ENCODE measurements at regions not wholly inside any gene's neighbourhood (a gene's known extent, or its start where the extent isn't known, plus 50 kb on each side); places are given as distances from the start of the nearest gene placed in this dataset.

DNA sequence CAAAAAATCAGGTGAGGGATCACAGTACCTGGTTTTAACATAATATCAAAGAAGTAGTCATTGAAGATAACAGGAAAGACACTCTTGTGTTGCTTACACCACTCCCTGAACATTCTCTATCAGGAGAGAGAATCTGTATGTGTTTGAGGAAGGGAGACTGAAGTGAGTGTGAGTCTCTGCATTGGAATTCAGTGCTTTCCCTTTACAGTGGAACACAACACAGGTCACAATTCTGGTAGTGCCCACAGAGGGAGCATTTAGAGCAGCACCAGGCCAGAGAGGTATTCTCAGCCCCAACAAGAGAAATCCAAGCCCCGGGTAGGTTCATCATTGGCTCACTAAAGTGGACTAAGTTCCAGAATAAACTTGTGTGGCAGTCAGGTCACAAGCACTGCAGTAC lies 64.7 kb upstream of the UBQLN2 start:
- no peaks in the 10 kb centered on the region for H3K27me3 ChIP-seq (ENCODE audit: insufficient read depth, insufficient read length)
- no peaks in the 10 kb centered on the region for H3K36me3 ChIP-seq (ENCODE audit: insufficient read depth, insufficient read length, low read length)
- no peak overlapping the region for H3K9ac ChIP-seq (ENCODE audit: insufficient read length, low read depth)
- DNase-seq (ENCODE audit: low read depth, low spot score), result no peak
- H3K9me3 ChIP-seq (ENCODE audit: insufficient read depth, low read length), result no peaks in the 10 kb centered on the region
- TF ChIP-seq SUZ12 (IDR thresholded peaks at IDR 0.05; ENCODE audit: extremely low read depth, insufficient read depth, insufficient read length) (no peak), ZNF274 (IDR thresholded peaks at IDR 0.05; ENCODE audit: low read depth, low read length) (no peak), YY1 (IDR thresholded peaks at IDR 0.05; ENCODE audit: insufficient read depth, insufficient read length) (no peak)
- H3K4me1 ChIP-seq (ENCODE audit: insufficient read depth, insufficient read length), result no peaks in the 10 kb centered on the region
- H3K4me3 ChIP-seq (ENCODE audit: insufficient read length, low read depth), result no peak overlapping the region

DNA sequence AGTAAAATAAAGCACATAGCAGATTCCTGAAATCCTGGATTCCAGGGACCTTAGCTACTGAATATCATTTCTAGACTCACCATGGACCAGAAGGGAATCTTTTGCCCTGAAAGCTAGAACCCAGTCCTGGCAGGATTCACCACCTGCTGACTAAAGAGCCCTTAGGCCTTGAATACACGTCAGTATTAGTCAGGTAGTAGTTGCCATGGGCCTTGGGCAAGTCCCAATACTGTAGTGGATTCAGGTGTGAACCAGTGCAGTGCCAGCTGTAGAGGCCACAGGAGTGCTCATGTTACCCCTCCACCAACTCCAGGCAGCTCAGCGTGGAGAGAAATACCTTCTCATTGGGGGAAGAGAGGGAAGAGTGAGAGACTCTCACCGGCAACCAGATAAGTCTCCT lies 64.1 kb upstream of the UBQLN2 start:
- no peaks in the 10 kb centered on the region for H3K9me3 ChIP-seq (ENCODE audit: insufficient read depth, low read length)
- TF ChIP-seq YY1 (IDR thresholded peaks at IDR 0.05; ENCODE audit: insufficient read depth, insufficient read length), result no peak
- H3K4me1 ChIP-seq (ENCODE audit: insufficient read depth, insufficient read length), result no peaks in the 10 kb centered on the region
- no peaks in the 10 kb centered on the region for H3K27me3 ChIP-seq (ENCODE audit: insufficient read depth, insufficient read length)
- DNase-seq (ENCODE audit: low read depth, low spot score), result no peak
- H3K36me3 ChIP-seq (ENCODE audit: insufficient read depth, insufficient read length, low read length), result no peaks in the 10 kb centered on the region
- H3K9ac ChIP-seq (ENCODE audit: insufficient read length, low read depth), result no peak overlapping the region
- H3K4me3 ChIP-seq (ENCODE audit: insufficient read length, low read depth), result no peak overlapping the region

DNA sequence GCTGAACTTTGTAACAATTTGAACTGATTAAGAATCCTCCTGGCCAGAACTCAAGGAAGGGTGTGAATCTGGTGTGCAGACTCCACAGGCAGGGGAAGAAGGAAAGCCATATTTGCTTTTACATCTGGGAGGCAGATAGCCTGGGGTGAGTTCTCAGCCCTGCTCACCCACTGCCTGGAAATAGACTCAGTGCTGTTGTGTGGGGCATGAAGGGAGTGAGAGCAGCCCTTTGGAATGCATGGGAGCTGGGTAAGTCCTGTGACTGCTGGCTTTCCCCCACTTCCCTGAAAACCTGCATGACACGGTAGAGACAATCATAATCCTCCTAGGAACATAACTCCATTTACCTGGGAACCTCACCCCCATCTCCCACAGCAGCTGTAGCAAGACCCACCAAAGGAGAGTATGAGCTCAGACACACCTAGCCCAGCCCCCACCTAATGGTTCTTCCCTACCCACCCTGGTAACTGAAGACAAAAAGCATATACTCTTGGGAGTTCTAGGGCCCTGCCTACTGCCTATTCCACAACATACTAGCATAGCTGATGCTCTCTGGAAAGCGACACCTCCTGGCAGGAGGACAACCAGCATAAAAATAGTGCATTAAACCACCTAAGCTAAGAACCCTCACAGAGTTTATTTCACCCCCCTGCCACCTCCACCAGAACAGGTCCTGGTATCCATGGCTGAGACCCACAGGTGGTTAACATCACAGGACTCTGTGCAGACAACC lies 59.3 kb upstream of the UBQLN2 start:
- no peaks in the 10 kb centered on the region for H3K4me1 ChIP-seq (ENCODE audit: insufficient read depth, insufficient read length)
- DNase-seq (ENCODE audit: low read depth, low spot score), result no peak
- H3K4me3 ChIP-seq (ENCODE audit: insufficient read length, low read depth), result no peak overlapping the region
- TF ChIP-seq SUZ12 (IDR thresholded peaks at IDR 0.05; ENCODE audit: extremely low read depth, insufficient read depth, insufficient read length) (no peak), ZNF274 (IDR thresholded peaks at IDR 0.05; ENCODE audit: low read depth, low read length) (no peak), YY1 (IDR thresholded peaks at IDR 0.05; ENCODE audit: insufficient read depth, insufficient read length) (no peak)
- no peaks in the 10 kb centered on the region for H3K36me3 ChIP-seq (ENCODE audit: insufficient read depth, insufficient read length, low read length)
- H3K9me3 ChIP-seq (ENCODE audit: insufficient read depth, low read length), result no peaks in the 10 kb centered on the region
- H3K27me3 ChIP-seq (ENCODE audit: insufficient read depth, insufficient read length), result no peaks in the 10 kb centered on the region
- H3K9ac ChIP-seq (ENCODE audit: insufficient read length, low read depth), result no peak overlapping the region

DNA sequence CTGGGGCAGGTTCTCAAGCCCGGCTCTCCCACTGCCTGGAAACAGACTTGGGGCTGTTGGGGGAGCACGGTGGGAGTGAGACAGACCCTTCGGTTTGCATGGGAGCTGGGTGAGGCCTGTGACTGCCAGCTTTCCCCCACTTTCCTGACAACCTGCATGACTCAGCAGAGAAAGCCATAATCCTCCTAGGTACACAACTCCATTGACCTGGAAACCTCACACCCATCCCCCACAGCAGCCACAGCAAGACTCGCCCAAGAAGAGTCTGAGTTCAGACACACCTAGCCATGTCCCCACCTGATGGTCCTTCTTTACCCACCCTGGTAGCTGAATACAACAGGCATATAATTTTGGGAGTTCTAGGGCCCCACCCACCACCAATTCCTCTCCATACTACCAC lies 57.6 kb upstream of the UBQLN2 start:
- H3K4me3 ChIP-seq (ENCODE audit: insufficient read length, low read depth), result no peak overlapping the region
- TF ChIP-seq SUZ12 (IDR thresholded peaks at IDR 0.05; ENCODE audit: extremely low read depth, insufficient read depth, insufficient read length), result no peak
- no peak for TF ChIP-seq ZNF274 (IDR thresholded peaks at IDR 0.05; ENCODE audit: low read depth, low read length)
- TF ChIP-seq YY1 (IDR thresholded peaks at IDR 0.05; ENCODE audit: insufficient read depth, insufficient read length), result no peak
- no peak overlapping the region for H3K9ac ChIP-seq (ENCODE audit: insufficient read length, low read depth)
- H3K36me3 ChIP-seq (ENCODE audit: insufficient read depth, insufficient read length, low read length), result no peaks in the 10 kb centered on the region
- no peaks in the 10 kb centered on the region for H3K9me3 ChIP-seq (ENCODE audit: insufficient read depth, low read length)
- H3K4me1 ChIP-seq (ENCODE audit: insufficient read depth, insufficient read length), result no peaks in the 10 kb centered on the region
- DNase-seq (ENCODE audit: low read depth, low spot score), result no peak
- no peaks in the 10 kb centered on the region for H3K27me3 ChIP-seq (ENCODE audit: insufficient read depth, insufficient read length)
